ENCODE measurements at regions not wholly inside any gene's neighbourhood (a gene's known extent, or its start where the extent isn't known, plus 50 kb on each side); places are given as distances from the start of the nearest gene placed in this dataset.

DNA sequence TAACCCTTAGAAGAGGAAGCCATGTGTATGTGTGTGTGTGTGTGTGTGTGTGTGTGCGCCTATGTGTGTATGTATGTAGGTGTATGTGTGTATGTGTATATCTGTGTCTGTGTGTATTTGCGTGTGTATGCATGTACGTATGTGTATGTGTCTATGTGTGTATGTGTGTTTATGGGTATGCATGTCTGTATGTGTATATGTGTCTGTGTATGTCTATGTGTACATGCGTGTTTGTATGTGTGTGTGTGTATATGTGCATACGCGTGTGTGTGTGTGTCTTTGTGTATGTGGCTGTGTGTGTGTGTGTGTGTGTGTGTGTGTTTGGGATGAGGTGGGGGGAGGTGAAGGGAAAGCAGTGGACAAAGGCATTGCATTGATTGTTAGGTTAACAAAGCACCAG, 380.2 kb downstream of the HRH4 start:
- H3K79me2 ChIP-seq (ENCODE audit: insufficient read depth, low read length), result no peaks in the 10 kb centered on the region
- H3K9ac ChIP-seq (ENCODE audit: extremely low read depth, insufficient read length, low read length), result no peak overlapping the region
- no peaks in the 10 kb centered on the region for H4K20me1 ChIP-seq (ENCODE audit: control insufficient read depth, insufficient read depth, insufficient read length)
- H3K23me2 ChIP-seq (ENCODE audit: insufficient read length, low read depth, low read length, poor library complexity, severe bottlenecking), result no peaks in the 10 kb centered on the region
- no peaks in the 10 kb centered on the region for H3K27me3 ChIP-seq (ENCODE audit: insufficient read depth, low read length)
- H4K5ac ChIP-seq (ENCODE audit: insufficient read length, low read depth, low read length), result no peak overlapping the region
- H3K4me1 ChIP-seq (ENCODE audit: insufficient read depth, low read length), result no peaks in the 10 kb centered on the region; the same call in 1 of the 2 replicates
- no peak overlapping the region for H3T11ph ChIP-seq (ENCODE audit: low read length)
- Mint-ChIP-seq H3K4me3 (no peak overlapping the region), H3K4me1 (peaks cover 15 to 20% of the 10 kb centered on the region in 2 experiments), H3K27ac (no peak overlapping the region), H3K27me3 (ENCODE audit: low read depth) (peaks cover 3% of the 10 kb centered on the region), H3K9me3 (peaks cover 2 to 3% of the 10 kb centered on the region in 2 experiments; a peak in 1 of 5 replicates), H3K36me3 (ENCODE audit: insufficient read depth in 1 of 3, low read depth in 3 of 3) (no peaks in the 10 kb centered on the region; a peak in 1 of 7 replicates)
- H3K14ac ChIP-seq (ENCODE audit: insufficient read depth, low read length), result no peak overlapping the region
- H3K4me2 ChIP-seq (ENCODE audit: insufficient read depth, insufficient read length, low read length), result no peak overlapping the region
- no peak overlapping the region for H2BK15ac ChIP-seq (ENCODE audit: low read depth, low read length)
- H3K27ac ChIP-seq (ENCODE audit: insufficient read length, low read depth, low read length), result no peak overlapping the region
- H2BK12ac ChIP-seq (ENCODE audit: insufficient read length, low read depth, low read length), result no peak overlapping the region
- no peak overlapping the region for H2AK5ac ChIP-seq (ENCODE audit: insufficient read length, low read length)
- H2BK5ac ChIP-seq (ENCODE audit: insufficient read length, low read length), result no peak overlapping the region
- TF ChIP-seq CTCF (conservative IDR thresholded peaks at IDR 0.05), result no peak
- H3K79me1 ChIP-seq (ENCODE audit: insufficient read depth, low read depth, low read length, poor library complexity, severe bottlenecking), result no peaks in the 10 kb centered on the region
- no CpG with 5 or more reads among the region's 6 CpGs for WGBS (ENCODE audit: extremely low coverage, insufficient read length, low lambda C conversion rate)
- H3K23ac ChIP-seq (ENCODE audit: insufficient read length, low read depth, low read length), result no peak overlapping the region
- H3K9me3 ChIP-seq (ENCODE audit: control insufficient read depth, low read depth, low read length), result no peaks in the 10 kb centered on the region
- H3K4ac ChIP-seq (ENCODE audit: low read depth, low read length), result no peak overlapping the region
- no peak overlapping the region for H2BK20ac ChIP-seq (ENCODE audit: low read depth, low read length, poor library complexity, severe bottlenecking)
- no peak overlapping the region for H4K91ac ChIP-seq (ENCODE audit: insufficient read length, low read depth, low read length)
- no peak overlapping the region for H3K56ac ChIP-seq (ENCODE audit: insufficient read length, low read depth, low read length)
- DNase-seq, result no peak
- no peak overlapping the region for H3K18ac ChIP-seq (ENCODE audit: insufficient read length, low read depth, low read length)
- no peak overlapping the region for H4K8ac ChIP-seq (replicated peaks; ENCODE audit: insufficient read length, low read depth, low read length)
- H2BK120ac ChIP-seq (ENCODE audit: low read depth, low read length, poor library complexity, severe bottlenecking), result no peak overlapping the region
- no peak overlapping the region for H2AFZ ChIP-seq (ENCODE audit: low read length)
